Fibroblast of pulmonary artery (primary cell): ENCODE measurements at regions not wholly inside any gene's neighbourhood (a gene's known extent, or its start where the extent isn't known, plus 50 kb on each side); places are given as distances from the start of the nearest gene placed in this dataset.

Experiments
- DNase-seq: peaks from one replicate; pipeline ENCODE4 v3.0.0-alpha.2; 2010; ENCODE audit warnings: low read depth
- H3K4me3 ChIP-seq: replicated peaks from 2 replicates; pipeline ENCODE4 v1.5.1; 2011; ENCODE audit warnings: low read depth, mild to moderate bottlenecking, control low read depth, low read length, moderate library complexity
- CTCF ChIP-seq: IDR thresholded peaks from 2 replicates; pipeline ENCODE4 v1.5.1; 2011; ENCODE audit warnings: mild to moderate bottlenecking, control low read depth, low read length, inconsistent platforms; ENCODE audit errors: missing control alignments

- no peak overlapping the region for H3K4me3 ChIP-seq
- TF ChIP-seq CTCF, result no peak
- no peak for DNase-seq
Observed at GRCh38 chr1:213394837-213395236, 343.8 kb downstream of the RPS6KC1 start.

GRCh38 chr1:213397638-213398037 is 346.6 kb downstream of the RPS6KC1 start:
- DNase-seq, result no peak
- H3K4me3 ChIP-seq, result no peak overlapping the region
- no peak for TF ChIP-seq CTCF

- no peak for TF ChIP-seq CTCF
- H3K4me3 ChIP-seq, result no peak overlapping the region
- DNase-seq, result no peak
Observed at GRCh38 chr1:213399695-213400094, 348.7 kb downstream of the RPS6KC1 start.

- no peak overlapping the region for H3K4me3 ChIP-seq
- DNase-seq, result no peak
- no peak for TF ChIP-seq CTCF
Observed at GRCh38 chr1:213409208-213409631, 358.2 kb downstream of the RPS6KC1 start.

GRCh38 chr1:213409971-213410370 is 358.9 kb downstream of the RPS6KC1 start:
- DNase-seq, result no peak
- no peak for TF ChIP-seq CTCF

GRCh38 chr1:213414346-213414745 is 363.3 kb downstream of the RPS6KC1 start:
- H3K4me3 ChIP-seq, result no peak overlapping the region
- no peak for DNase-seq
- TF ChIP-seq CTCF, result no peak

More at GRCh38 chr1:213409971-213410370, 358.9 kb downstream of the RPS6KC1 start:
- H3K4me3 ChIP-seq, result no peak overlapping the region

- no peak for DNase-seq
- H3K4me3 ChIP-seq, result no peak overlapping the region
- TF ChIP-seq CTCF, result no peak
Observed at GRCh38 chr1:213414911-213415310, 363.9 kb downstream of the RPS6KC1 start.
